ENCODE measurements at regions not wholly inside any gene's neighbourhood (a gene's known extent, or its start where the extent isn't known, plus 50 kb on each side); places are given as distances from the start of the nearest gene placed in this dataset.
A peak's percentile ranks its signal among the peaks of the same experiment; 100 is the strongest.

DNA sequence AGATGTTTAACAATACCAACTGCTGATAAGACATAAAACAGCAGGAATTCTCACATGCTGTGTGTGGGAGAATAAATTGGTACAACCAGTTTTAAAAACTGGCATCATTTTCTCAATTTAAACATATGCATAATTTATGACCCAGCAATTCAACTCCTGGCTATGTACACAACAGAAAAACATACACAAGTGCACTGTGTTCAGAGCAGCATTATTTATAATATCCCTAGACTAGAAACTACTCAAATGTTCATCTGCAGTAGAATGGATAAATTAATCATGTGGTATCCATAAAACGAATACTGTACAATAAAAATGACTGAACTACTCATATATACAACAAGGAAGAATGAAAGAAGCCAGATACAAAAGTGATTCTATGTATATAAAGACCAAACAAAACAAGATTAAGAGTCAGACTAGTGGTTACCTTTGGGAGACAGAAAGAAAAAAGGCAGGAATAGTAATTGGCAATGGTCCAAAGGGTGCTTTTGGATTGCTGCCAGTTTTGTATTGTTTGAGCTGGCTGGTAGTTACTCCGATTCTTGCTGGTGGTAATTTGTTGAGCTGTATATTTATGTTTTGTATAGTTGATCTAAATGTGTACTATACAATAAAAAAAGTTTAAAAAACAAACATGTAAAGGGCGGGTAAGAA is 306.0 kb downstream of the TFEC start:
- Histone ChIP-seq H3K27ac (no peak overlapping the region), H3K9ac (ENCODE audit: low read depth in 2 of 2, low read length in 2 of 2) (no peak overlapping the region), H3K4me3 (no peak overlapping the region), H3K4me1 (no peaks in the 10 kb centered on the region), H3K27me3 (no peaks in the 10 kb centered on the region), H3K9me3 (no peaks in the 10 kb centered on the region), H3K36me3 (no peaks in the 10 kb centered on the region)
- TF ChIP-seq, protein P1, sequence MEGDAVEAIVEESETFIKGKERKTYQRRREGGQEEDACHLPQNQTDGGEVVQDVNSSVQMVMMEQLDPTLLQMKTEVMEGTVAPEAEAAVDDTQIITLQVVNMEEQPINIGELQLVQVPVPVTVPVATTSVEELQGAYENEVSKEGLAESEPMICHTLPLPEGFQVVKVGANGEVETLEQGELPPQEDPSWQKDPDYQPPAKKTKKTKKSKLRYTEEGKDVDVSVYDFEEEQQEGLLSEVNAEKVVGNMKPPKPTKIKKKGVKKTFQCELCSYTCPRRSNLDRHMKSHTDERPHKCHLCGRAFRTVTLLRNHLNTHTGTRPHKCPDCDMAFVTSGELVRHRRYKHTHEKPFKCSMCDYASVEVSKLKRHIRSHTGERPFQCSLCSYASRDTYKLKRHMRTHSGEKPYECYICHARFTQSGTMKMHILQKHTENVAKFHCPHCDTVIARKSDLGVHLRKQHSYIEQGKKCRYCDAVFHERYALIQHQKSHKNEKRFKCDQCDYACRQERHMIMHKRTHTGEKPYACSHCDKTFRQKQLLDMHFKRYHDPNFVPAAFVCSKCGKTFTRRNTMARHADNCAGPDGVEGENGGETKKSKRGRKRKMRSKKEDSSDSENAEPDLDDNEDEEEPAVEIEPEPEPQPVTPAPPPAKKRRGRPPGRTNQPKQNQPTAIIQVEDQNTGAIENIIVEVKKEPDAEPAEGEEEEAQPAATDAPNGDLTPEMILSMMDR (IDR thresholded peaks at IDR 0.05) = no peak
- intact Hi-C loops (cut with DNase I) = no loop called here
- peak; percentile 50 for DNase-seq

DNA sequence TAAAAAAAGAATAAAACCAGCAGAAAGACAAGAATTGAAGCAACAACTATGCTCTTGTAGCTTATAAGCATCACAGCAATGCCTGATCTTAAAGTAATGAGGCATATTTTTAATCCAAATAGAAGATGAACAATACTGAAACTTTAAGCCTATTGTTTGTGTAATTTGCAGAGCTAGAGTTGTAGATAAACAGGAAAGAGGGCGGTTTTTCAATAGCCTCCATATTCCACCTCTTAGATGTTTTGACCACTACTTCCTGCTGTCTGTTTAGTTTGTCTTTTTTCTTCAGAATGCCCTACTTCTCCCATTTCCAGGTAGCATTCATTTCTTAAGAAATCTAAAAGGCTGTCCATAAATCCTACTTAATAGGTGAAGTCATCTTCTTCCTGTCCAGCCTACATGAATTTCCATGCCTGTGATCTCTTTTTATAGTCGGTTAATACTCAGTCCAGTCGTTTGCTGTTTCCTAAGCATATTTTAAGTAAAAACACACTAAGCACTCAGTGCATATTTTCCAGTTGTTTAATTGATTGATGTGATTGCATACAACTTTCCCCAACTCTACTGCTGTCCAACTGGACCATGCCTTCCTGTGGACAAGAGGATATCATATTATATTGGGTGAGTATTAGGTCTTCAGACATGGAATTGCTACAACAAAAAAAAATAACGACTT is 308.1 kb downstream of the TFEC start:
- TF ChIP-seq, protein P1 (IDR thresholded peaks at IDR 0.05) = no peak
- H3K4me3 ChIP-seq = no peak overlapping the region
- H3K36me3 ChIP-seq = no peaks in the 10 kb centered on the region
- H3K27me3 ChIP-seq = no peaks in the 10 kb centered on the region
- no peak overlapping the region for H3K27ac ChIP-seq
- intact Hi-C loops (cut with DNase I) = no loop called here
- no peaks in the 10 kb centered on the region for H3K9me3 ChIP-seq
- H3K4me1 ChIP-seq = no peaks in the 10 kb centered on the region
- H3K9ac ChIP-seq (ENCODE audit: low read depth in 2 of 2, low read length in 2 of 2) = no peak overlapping the region
- DNase-seq = no peak

DNA sequence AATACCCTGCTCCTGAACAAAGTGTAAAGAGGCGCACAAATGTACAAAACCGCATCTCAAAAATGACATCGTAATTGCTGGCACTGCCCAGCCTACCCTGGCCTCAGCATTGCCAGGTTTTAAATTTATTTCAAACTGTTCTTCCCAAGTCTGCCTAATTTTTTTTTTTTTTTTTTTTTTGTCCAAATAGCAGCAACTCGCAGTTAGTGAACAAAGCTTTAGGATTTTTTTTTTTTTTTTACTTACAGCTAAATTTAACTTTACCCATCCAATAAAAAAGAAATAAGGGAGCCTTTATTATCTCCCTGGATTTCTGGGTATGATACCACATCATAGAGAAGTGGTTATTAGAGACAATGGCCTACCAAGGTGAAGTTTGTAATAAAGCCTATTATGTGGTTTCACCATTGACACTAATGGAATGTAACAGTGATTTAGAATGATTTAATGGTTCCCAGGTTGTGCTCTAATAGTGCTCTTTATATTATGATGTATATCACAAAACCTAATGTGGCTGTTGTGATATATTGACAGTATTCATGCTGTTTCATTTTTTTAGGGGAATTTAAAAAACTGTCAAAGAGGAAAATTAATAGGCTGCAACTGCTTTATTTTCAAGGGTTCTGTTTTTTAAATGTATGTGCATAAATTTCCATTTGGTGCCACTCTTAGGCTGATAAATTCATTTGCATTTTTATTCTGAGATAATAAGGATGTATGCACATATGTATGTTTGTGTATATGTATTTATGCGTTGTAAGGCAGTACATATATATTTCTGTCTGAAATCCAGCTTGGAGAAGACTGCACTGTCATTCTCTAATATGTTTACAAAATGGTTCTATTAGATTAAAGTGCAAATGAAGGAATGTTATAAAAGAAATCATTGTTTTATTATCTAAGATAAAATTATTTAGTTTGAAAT is 309.0 kb downstream of the TFEC start:
- H3K27ac ChIP-seq = no peak overlapping the region
- no peaks in the 10 kb centered on the region for H3K4me1 ChIP-seq
- no peaks in the 10 kb centered on the region for H3K9me3 ChIP-seq
- H3K27me3 ChIP-seq = no peaks in the 10 kb centered on the region
- no peak overlapping the region for H3K4me3 ChIP-seq
- DNase-seq = no peak
- H3K36me3 ChIP-seq = no peaks in the 10 kb centered on the region
- intact Hi-C loops (cut with DNase I) = no loop called here
- TF ChIP-seq, protein P1 (IDR thresholded peaks at IDR 0.05) = no peak
- no peak overlapping the region for H3K9ac ChIP-seq (ENCODE audit: low read depth in 2 of 2, low read length in 2 of 2)

DNA sequence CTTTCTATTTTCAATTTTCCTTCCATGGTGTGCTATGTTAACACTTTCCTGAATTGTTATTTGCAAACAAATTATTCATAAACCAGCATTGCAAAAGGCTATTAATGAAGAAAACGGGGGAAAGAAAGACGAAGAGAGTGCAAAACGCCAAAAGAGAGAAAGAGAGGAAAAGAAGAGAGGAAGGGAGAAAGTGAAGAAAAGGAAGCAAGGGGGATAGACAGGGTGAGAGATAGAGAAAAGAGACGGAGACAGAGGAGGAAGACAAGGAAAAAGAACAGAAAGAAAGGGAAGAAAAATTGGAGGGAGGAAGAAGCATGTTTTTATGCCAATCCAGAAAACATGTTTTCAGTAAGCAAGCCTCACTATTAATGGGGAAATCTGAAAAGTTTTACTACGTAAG is 310.6 kb downstream of the TFEC start:
- H3K27me3 ChIP-seq = no peaks in the 10 kb centered on the region
- H3K4me3 ChIP-seq = no peak overlapping the region
- H3K9ac ChIP-seq (ENCODE audit: low read depth in 2 of 2, low read length in 2 of 2) = no peak overlapping the region
- H3K27ac ChIP-seq = no peak overlapping the region
- no peaks in the 10 kb centered on the region for H3K4me1 ChIP-seq
- H3K9me3 ChIP-seq = no peaks in the 10 kb centered on the region
- intact Hi-C loops (cut with DNase I) = no loop called here
- TF ChIP-seq, protein P1 (IDR thresholded peaks at IDR 0.05) = no peak
- DNase-seq = no peak
- no peaks in the 10 kb centered on the region for H3K36me3 ChIP-seq

DNA sequence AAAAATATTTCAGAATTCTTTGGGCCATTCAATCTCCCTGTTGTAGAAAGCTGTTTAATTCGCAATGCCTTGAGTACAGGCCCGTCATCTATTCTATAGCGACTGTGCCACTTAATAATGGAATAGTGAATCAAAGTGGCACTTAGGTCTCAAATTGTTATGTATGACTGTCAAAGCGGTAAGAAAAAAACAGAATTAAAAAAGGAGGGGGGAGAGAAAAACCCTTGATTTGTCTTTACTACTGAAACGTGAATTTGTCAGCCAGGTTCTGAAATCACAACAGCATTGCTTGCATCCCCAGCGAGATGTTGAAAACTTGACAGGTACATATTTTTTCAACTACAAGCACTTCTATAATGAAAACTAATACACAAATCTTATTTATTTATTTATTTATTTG is 320.9 kb downstream of the TFEC start:
- Histone ChIP-seq H3K4me3 (no peak overlapping the region), H3K4me1 (no peaks in the 10 kb centered on the region), H3K36me3 (no peaks in the 10 kb centered on the region), H3K9me3 (no peaks in the 10 kb centered on the region), H3K27me3 (no peaks in the 10 kb centered on the region), H3K9ac (ENCODE audit: low read depth in 2 of 2, low read length in 2 of 2) (no peak overlapping the region), H3K27ac (no peak overlapping the region)
- no peak for DNase-seq
- intact Hi-C loops (cut with DNase I) = loop anchor here (10.0 kb wide), 1 partner anchor 845 kb away; no protein-coding TSS in a partner anchor
- TF ChIP-seq, protein P1 (IDR thresholded peaks at IDR 0.05) = no peak

All from colonic mucosa (tissue), 4 donors.